CD4-positive, alpha-beta T cell treated with Interleukin-21 for 1 hour (primary cell): ENCODE measurements at regions not wholly inside any gene's neighbourhood (a gene's known extent, or its start where the extent isn't known, plus 50 kb on each side); places are given as distances from the start of the nearest gene placed in this dataset.

Experiments used
- DNase-seq: peaks from one replicate; pipeline ENCODE4 v3.0.0-alpha.2; 2020

GRCh38 chr2:64222351-64222750 is 78.1 kb upstream of the PELI1 start:
- no peak for DNase-seq

DNA sequence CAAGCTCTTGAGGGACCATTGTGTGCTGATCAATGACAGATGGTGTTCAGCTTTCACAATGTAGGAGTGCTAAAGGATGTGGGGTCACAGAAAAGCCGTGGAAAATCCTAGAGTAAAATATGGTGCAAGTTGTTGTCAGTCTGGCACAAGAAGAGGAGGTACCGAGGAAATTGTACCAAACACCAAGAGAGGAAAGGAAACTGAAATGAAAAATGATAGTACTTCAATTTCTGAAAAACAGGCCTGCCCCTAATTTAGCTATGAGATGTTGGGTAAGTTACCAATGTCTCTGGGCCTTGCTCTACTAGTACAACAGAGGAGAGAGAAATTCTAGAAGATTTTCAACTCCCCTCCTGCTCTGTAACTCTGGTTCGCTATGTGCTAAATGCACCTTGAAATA is 78.8 kb upstream of the PELI1 start:
- DNase-seq = no peak

DNA sequence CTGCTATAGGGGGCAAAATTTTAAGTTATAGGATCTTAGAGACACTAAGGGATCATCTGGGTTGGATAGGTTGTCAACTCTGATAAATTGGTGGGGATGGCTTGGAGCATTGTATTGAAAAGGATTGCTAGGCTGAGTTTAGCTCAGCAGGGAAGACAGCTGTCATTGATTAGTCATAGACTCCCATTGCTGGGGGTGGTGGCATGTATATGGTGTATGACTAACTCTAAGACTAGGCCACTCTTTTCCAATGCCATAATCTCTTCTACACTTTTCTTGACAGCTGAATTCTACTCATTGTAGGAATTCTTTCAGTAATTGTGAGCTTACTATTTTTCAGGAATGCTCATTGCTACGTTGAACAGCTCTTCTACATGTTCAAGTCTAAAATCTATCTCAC is 81.3 kb upstream of the PELI1 start:
- no peak for DNase-seq

GRCh38 chr2:64226611-64227010 is 82.4 kb upstream of the PELI1 start:
- no peak for DNase-seq

DNA sequence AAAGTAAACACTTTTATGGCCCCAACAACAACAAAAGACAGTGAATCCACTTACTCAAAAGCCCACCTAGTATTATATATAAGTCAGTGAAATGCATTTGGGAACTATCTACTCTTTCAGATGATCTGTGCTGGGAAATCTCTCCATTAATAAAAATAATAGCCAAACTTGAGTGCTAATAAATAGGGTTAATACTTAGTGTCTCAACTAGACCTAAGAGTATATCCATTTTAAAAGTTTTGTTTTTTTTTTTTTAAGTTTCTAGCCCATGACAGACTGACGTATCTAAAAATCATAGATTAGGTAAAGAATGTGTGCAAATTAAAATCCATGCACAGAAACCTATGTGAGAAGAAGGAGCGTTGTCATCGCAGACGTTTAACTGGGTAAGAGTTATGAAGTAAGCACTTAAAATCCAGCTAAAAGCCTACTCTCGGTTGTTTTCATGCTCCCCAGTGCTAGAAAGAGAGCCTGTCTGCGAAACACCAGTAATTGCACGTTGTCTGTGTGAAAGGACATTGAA is 83.4 kb upstream of the PELI1 start:
- DNase-seq = no peak

- peak; percentile 53 for DNase-seq
Measured at GRCh38 chr2:64228126-64228678, 84.0 kb upstream of the PELI1 start.

DNA sequence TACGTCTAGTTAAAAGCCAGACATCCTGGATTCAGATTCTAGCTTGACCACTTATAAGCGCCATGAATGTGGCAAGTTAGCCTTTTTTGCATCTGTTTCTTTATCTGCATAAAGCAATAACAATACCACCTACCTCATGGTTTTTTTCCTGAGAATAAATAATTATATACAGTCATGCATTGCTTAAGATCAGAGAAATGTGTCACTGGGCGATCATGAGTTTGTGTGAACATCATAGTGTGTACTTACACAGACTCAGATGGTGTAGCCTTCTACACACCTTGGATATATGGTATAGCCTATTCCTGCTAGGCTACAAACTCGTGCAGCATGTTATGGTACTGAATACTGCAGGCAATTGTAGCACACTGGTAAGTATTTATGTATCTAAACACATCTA is 84.7 kb upstream of the PELI1 start:
- no peak for DNase-seq

DNA sequence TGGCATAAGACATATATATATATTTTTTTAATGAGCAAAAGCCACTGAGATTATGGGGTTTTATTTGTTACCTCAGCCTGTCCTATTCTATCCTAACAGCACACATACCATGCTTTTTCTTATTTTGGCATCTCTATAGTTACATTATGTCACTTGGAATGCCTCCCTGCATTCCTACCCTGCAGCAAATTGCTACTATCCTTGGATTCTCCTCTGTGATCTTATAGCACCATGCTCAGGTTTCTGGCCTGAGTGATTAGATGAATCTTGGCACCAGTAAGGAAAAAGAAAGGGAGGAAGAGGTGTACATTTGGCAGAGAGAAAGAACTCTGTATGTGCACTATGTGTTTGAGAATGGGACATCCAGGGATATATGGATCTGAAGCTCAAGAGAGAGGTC is 86.3 kb upstream of the PELI1 start:
- no peak for DNase-seq

GRCh38 chr2:64232266-64232665 is 88.0 kb upstream of the PELI1 start:
- no peak for DNase-seq

GRCh38 chr2:64233376-64233922 is 89.2 kb upstream of the PELI1 start:
- no peak for DNase-seq

DNA sequence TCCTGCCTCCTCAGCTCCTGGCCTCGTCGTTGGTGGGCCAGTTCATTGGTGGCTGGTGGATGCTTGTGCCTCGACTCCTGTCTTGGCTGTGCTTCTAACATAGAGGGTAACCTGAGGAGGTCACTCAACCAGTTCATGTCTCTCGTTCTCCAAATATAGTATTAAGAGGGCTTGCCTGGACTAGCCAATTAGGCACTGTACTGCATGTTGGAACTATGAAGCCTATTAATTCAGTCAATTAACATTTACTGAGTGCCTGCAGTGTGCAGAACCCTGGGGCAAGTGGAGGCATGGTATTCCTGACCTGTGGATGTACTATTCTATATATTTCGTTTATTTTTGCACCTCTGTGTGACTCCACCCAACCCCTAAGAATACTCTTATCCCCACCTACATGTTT is 89.9 kb upstream of the PELI1 start:
- DNase-seq = no peak

- DNase-seq = no peak
Measured at GRCh38 chr2:64234785-64235184, 90.6 kb upstream of the PELI1 start.

- no peak for DNase-seq
Measured at GRCh38 chr2:64237266-64237665, 93.0 kb upstream of the PELI1 start.

DNA sequence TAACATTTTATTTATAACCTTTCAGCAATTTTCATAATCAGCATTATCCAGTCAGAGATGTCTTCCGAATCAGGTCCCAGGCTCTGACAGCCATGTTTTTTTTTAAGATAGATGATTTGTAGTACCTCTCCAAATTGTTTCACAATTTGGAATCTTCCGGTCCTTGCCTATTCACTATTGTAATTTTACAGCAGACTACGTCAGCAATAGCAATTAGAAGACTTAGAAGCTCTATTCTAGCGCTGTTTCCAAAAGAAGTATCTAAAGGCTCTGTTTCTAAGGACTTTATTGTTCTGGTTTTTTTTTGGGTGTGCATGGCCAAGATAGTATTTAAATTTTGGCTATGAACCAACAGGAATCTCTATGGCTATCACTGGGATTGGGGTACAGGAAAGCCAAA is 94.6 kb upstream of the PELI1 start:
- DNase-seq = no peak

DNA sequence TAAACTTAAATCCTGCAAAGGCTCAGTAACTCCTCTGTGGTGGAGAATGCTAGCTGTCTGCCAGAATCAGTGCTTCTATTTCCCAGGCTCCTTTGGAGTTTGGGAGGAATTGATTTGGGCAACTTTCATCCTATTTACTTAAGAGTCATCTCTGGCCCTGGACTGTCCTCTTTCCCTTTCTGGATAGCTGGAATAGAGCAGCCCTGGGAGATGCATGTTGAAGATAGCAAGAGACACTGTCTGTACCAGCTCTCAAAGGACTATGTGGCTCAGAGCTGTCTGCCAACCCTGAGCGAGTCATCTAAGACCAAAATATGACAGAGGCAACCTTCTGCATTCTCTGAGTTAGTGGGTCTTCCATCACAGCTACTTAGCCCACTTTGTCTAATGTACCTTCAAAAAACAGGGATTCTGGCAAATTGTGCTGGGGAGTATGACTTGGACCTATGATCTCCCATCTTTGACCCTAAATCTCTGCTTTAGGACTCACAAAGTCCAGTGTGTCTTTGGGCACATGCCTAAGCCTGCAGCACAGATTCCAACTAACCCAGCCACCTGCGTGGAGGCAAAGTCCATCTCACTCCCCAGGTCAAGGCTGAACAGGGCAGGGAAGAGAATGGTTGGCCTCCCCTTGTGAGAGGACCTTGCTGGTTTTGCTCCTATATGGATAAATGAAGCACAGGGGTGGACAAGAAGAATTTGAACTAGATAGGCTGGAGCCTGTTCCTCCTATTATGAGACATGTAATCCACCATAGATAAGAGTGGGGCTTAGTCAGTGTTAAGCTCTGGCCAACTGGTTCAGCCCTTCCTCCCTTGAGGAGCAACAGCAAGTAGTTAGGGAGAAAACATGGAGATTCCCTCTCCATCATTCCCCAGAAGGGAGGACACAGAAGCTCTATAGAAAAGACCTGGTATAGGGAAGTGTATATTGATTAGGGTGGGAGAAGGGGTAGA is 99.1 kb upstream of the PELI1 start:
- DNase-seq = no peak

DNA sequence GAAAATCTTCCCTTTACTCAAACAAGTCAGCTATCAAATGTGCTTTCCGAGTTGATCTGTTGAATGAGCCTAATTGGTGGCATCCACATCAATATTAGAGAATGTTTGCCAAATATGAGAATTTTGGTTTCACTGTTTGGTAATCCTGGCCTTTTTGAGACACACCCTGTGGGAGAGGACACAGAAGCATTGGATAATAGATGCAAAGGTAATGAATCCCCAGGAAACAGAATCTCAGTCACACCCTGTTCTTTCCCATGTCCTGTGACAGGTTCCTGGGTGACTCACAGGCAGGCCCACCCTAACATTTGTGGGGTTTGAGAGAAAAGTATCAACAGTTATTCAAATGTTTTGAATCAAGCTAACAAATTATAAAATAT is 99.8 kb upstream of the PELI1 start:
- no peak for DNase-seq

- DNase-seq = no peak
Measured at GRCh38 chr2:64245631-64246030, 101.4 kb upstream of the PELI1 start.

- no peak for DNase-seq
Measured at GRCh38 chr2:64246962-64247361, 102.7 kb upstream of the PELI1 start.

- DNase-seq = no peak
Measured at GRCh38 chr2:64249426-64249825, 105.2 kb upstream of the PELI1 start.

- no peak for DNase-seq
Measured at GRCh38 chr2:64250063-64250462, 105.8 kb upstream of the PELI1 start.

DNA sequence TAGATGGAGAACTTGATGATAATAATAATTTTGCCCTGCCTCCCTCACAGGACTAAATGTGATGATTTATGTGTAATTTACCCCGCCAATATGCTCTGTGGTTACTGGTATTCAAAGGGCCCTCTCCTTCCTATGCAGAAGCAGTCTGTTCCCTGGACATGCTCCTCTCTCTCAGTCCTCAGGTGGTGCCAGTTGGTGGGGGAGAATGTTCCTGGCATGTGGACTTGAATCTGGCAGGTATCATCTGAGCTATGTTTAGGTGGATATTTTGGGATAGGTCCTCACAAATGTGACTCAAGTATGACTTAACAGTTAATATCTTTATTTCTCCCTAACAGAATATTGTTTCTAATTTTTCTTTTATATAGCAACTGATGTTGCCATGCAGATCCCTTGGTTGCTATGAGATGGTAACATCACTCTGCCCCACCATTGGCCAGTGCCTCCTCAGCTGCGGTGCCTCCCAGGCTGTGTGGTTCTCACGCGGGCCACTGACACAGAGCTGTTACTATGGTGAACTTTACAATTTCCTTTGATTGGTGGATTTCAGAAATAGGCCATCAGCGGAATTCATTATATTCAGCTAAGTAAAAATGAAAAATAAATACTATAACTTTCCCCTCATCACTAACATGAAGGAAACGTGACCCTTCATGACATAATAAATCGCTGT is 106.7 kb upstream of the PELI1 start:
- no peak for DNase-seq

GRCh38 chr2:64251497-64252250 is 107.5 kb upstream of the PELI1 start:
- DNase-seq = no peak
